ENCODE measurements at regions not wholly inside any gene's neighbourhood (a gene's known extent, or its start where the extent isn't known, plus 50 kb on each side); places are given as distances from the start of the nearest gene placed in this dataset.

GRCh38 chr3:24965706-24966385, 462.2 kb upstream of the RARB start:
- no peak for DNase-seq (ENCODE audit: low spot score in 2 of 2)
- Histone ChIP-seq H3K36me3 (no peaks in the 10 kb centered on the region), H3K4me1 (peaks cover 0 to 3% of the 10 kb centered on the region in 2 donors), H3K9me3 (no peaks in the 10 kb centered on the region), H3K4me3 (no peak overlapping the region), H3K27me3 (no peaks in the 10 kb centered on the region), H3K27ac (no peak overlapping the region)
- intact Hi-C loops (cut with DNase I) = no loop called here
- TF ChIP-seq CTCF (IDR thresholded peaks at IDR 0.05) = no peak

- intact Hi-C loops (cut with DNase I) = no loop called here
- DNase-seq (ENCODE audit: low spot score in 2 of 2) = no peak
- H3K27me3 ChIP-seq = no peaks in the 10 kb centered on the region
- H3K36me3 ChIP-seq = no peaks in the 10 kb centered on the region
- peaks cover 0 to 4% of the 10 kb centered on the region in 2 donors for H3K9me3 ChIP-seq
- TF ChIP-seq CTCF (IDR thresholded peaks at IDR 0.05) = no peak
- H3K4me3 ChIP-seq = no peak overlapping the region
- H3K27ac ChIP-seq = no peak overlapping the region
- peaks cover 0 to 3% of the 10 kb centered on the region in 2 donors for H3K4me1 ChIP-seq
Observed at GRCh38 chr3:24968036-24968435, 460.0 kb upstream of the RARB start.

- H3K27me3 ChIP-seq = no peaks in the 10 kb centered on the region
- H3K9me3 ChIP-seq = peaks cover 0 to 7% of the 10 kb centered on the region in 2 donors
- no peak overlapping the region for H3K27ac ChIP-seq
- no peaks in the 10 kb centered on the region for H3K4me1 ChIP-seq
- no peak for TF ChIP-seq CTCF (IDR thresholded peaks at IDR 0.05)
- H3K36me3 ChIP-seq = no peaks in the 10 kb centered on the region
- intact Hi-C loops (cut with DNase I) = no loop called here
- no peak for DNase-seq (ENCODE audit: low spot score in 2 of 2)
- H3K4me3 ChIP-seq = no peak overlapping the region
Observed at GRCh38 chr3:24972491-24972890, 455.6 kb upstream of the RARB start.

- Histone ChIP-seq H3K4me3 (no peak overlapping the region), H3K36me3 (no peaks in the 10 kb centered on the region), H3K27ac (no peak overlapping the region), H3K27me3 (no peaks in the 10 kb centered on the region), H3K4me1 (no peaks in the 10 kb centered on the region), H3K9me3 (no peaks in the 10 kb centered on the region)
- no peak for DNase-seq (ENCODE audit: low spot score in 2 of 2)
- no peak for TF ChIP-seq CTCF (IDR thresholded peaks at IDR 0.05)
- intact Hi-C loops (cut with DNase I) = no loop called here
Observed at GRCh38 chr3:24981309-24981708, 446.8 kb upstream of the RARB start.

- Histone ChIP-seq H3K9me3 (no peaks in the 10 kb centered on the region), H3K27me3 (no peaks in the 10 kb centered on the region), H3K36me3 (no peaks in the 10 kb centered on the region), H3K4me1 (no peaks in the 10 kb centered on the region), H3K27ac (no peak overlapping the region), H3K4me3 (no peak overlapping the region)
- intact Hi-C loops (cut with DNase I) = no loop called here
- DNase-seq (ENCODE audit: low spot score in 2 of 2) = no peak
- no peak for TF ChIP-seq CTCF (IDR thresholded peaks at IDR 0.05)
Observed at GRCh38 chr3:24981924-24982323, 446.1 kb upstream of the RARB start.

- Histone ChIP-seq H3K27ac (no peak overlapping the region), H3K4me3 (no peak overlapping the region), H3K9me3 (no peaks in the 10 kb centered on the region), H3K36me3 (no peaks in the 10 kb centered on the region), H3K4me1 (no peaks in the 10 kb centered on the region), H3K27me3 (no peaks in the 10 kb centered on the region)
- intact Hi-C loops (cut with DNase I) = no loop called here
- TF ChIP-seq CTCF (IDR thresholded peaks at IDR 0.05) = no peak
- no peak for DNase-seq (ENCODE audit: low spot score in 2 of 2)
Observed at GRCh38 chr3:24985668-24986067, 442.4 kb upstream of the RARB start.

Data from ascending aorta (tissue), 2 donors.